Ovary (tissue), 7 donors: ENCODE measurements at regions not wholly inside any gene's neighbourhood (a gene's known extent, or its start where the extent isn't known, plus 50 kb on each side); places are given as distances from the start of the nearest gene placed in this dataset.

Experiments used
- DNase-seq, 5 donors: peaks; one replicate each; pipeline ENCODE4 v3.0.0-alpha.2; 2019 to 2020
- H3K27ac ChIP-seq, 2 donors: fragments of 200-600 bp; one replicate each; pipeline versions ENCODE4 v1.5.1 to v1.8.0; 2019 to 2022
- H3K27me3 ChIP-seq: fragments of 200-600 bp; one replicate; pipeline ENCODE4 v1.8.0; 2022
- H3K36me3 ChIP-seq: fragments of 200-600 bp; sonication (generic); one replicate; pipeline ENCODE4 v1.5.1; 2019
- H3K4me1 ChIP-seq: one replicate; pipeline ENCODE4 v1.8.1; 2013; ENCODE audit warnings: mild to moderate bottlenecking, moderate library complexity; ENCODE audit not compliant: insufficient read depth
- H3K4me3 ChIP-seq: fragments of 200-600 bp; sonication (generic); one replicate; pipeline ENCODE4 v1.5.1; 2017
- H3K9me3 ChIP-seq, 2 donors: fragments of 200-600 bp in 1 of 2; sonication (generic) in 1 of 2; one replicate each; pipeline versions ENCODE4 v1.5.1 to v1.8.1; 2013 to 2019; ENCODE audit warnings: mild to moderate bottlenecking in 1 of 2, moderate library complexity in 1 of 2
- EP300 ChIP-seq: sonication (generic); formaldehyde crosslinking; IDR thresholded peaks from one replicate; pipeline ENCODE4 v1.6.1; 2017; ENCODE audit warnings: antibody characterized with exemption
- POLR2A ChIP-seq: fragments of 450-650 bp; IDR thresholded peaks from one replicate; pipeline ENCODE4 v1.6.1; 2017; ENCODE audit warnings: antibody characterized with exemption, mild to moderate bottlenecking, moderate library complexity
- WGBS, 3 donors: extraction: QIAGEN DNeasy Blood & Tissue Kit in 1 of 3; methylation state at CpG; one replicate each; pipeline versions ENCODE4 v1.1.5 to v1.1.7; 2013 to 2017; 5-methylcytosine and 5-hydroxymethylcytosine counted together
- intact Hi-C, 4 donors: fragments of 100-400 bp; cut with DNase I; formaldehyde crosslinking; loops; one replicate each; pipeline versions ENCODE4 v1.11.0 to v1.15.1; 2022 to 2023
- TF ChIP-seq, protein P1 (sequence below), 3 donors: fragments of 450-650 bp in 2 of 3; fragments of 200-600 bp in 1 of 3; IDR thresholded peaks; one replicate each; pipeline versions ENCODE4 v1.5.1 to v1.8.0; 2016 to 2022; ENCODE audit warnings: antibody characterized with exemption in 3 of 3, mild to moderate bottlenecking in 1 of 3
- donor health status: DM: no; HTN: no; CAD: no; lungs with moderate emphysema.
- donor health status: DM: no; HTN: no; CAD: no.
- donor health status: Bipolar disorder and iron deficiency.
- donor health status: DM: no; HTN: no; CAD: no.
- donor health status: DM: yes; HTN: yes; CAD: no.

GRCh38 chr6:19377722-19378121, 459.4 kb upstream of the ID4 start:
- no peak for TF ChIP-seq POLR2A

DNA sequence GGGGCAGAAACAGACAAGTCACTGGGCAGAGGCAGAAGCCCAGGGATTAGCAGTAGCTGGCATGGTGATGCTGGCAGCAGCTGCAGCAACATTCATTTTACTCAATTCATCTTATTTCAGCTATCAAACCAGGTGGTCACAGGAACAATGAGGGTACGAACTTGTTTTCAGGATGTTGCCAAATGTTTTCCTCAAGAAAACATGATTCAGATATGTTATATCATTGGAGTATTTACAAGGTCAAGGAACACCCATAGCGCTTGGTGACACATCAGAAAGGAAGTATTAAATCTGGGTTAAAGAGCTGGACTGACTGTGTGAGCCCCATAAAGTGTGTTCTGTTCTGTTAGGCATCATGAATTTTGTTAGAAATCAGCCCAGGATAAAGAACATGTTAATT, 456.9 kb upstream of the ID4 start:
- H3K4me3 ChIP-seq = no peak overlapping the region
- no peaks in the 10 kb centered on the region for H3K27me3 ChIP-seq
- no peak for DNase-seq
- H3K27ac ChIP-seq = no peak overlapping the region
- no peaks in the 10 kb centered on the region for H3K9me3 ChIP-seq
- TF ChIP-seq POLR2A = no peak
- TF ChIP-seq EP300 = no peak
- TF ChIP-seq, protein P1, sequence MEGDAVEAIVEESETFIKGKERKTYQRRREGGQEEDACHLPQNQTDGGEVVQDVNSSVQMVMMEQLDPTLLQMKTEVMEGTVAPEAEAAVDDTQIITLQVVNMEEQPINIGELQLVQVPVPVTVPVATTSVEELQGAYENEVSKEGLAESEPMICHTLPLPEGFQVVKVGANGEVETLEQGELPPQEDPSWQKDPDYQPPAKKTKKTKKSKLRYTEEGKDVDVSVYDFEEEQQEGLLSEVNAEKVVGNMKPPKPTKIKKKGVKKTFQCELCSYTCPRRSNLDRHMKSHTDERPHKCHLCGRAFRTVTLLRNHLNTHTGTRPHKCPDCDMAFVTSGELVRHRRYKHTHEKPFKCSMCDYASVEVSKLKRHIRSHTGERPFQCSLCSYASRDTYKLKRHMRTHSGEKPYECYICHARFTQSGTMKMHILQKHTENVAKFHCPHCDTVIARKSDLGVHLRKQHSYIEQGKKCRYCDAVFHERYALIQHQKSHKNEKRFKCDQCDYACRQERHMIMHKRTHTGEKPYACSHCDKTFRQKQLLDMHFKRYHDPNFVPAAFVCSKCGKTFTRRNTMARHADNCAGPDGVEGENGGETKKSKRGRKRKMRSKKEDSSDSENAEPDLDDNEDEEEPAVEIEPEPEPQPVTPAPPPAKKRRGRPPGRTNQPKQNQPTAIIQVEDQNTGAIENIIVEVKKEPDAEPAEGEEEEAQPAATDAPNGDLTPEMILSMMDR (IDR thresholded peaks at IDR 0.05) = no peak
- intact Hi-C loops = no loop called here
- 27 to 49% (median 40%) methylated on average over 2 of the region's 2 CpGs for WGBS, 3 donors
- H3K4me1 ChIP-seq = no peaks in the 10 kb centered on the region
- no peaks in the 10 kb centered on the region for H3K36me3 ChIP-seq

More at GRCh38 chr6:19377722-19378121, 459.4 kb upstream of the ID4 start:
- H3K27me3 ChIP-seq = no peaks in the 10 kb centered on the region
- no peak overlapping the region for H3K4me3 ChIP-seq
- WGBS, 3 donors = 65 to 75% (median 73%) methylated on average over 3 of the region's 3 CpGs
- DNase-seq = no peak
- intact Hi-C loops = no loop called here
- no peaks in the 10 kb centered on the region for H3K9me3 ChIP-seq
- H3K27ac ChIP-seq = no peak overlapping the region
- H3K36me3 ChIP-seq = no peaks in the 10 kb centered on the region
- no peaks in the 10 kb centered on the region for H3K4me1 ChIP-seq

GRCh38 chr6:19382676-19383075, 454.5 kb upstream of the ID4 start:
- 55 to 62% (median 57%) methylated on average over 3 of the region's 3 CpGs for WGBS, 3 donors
- TF ChIP-seq, protein P1 (IDR thresholded peaks at IDR 0.05) = no peak
- no peak for TF ChIP-seq POLR2A
- TF ChIP-seq EP300 = no peak

DNA sequence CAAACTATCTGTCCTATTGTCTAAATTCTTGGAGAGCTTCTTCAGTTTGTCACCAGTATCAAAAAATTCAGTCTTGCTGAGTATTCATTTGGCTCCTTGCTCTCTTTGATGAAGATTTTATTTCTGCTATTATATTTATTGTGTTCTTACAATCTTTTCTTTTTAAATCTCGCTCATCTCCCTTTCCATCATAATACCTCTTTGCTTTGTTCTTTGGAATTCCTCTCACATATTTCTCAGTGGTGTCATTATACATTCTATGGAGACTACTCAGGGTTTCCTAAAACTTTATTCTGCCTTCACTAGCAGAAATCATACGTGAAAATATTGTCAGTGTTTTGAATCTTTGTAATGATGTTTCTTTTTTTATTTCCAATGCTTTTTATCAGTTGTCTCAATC, 445.2 kb upstream of the ID4 start:
- Histone ChIP-seq H3K27me3 (no peaks in the 10 kb centered on the region), H3K9me3 (no peaks in the 10 kb centered on the region), H3K4me1 (no peaks in the 10 kb centered on the region), H3K36me3 (no peaks in the 10 kb centered on the region), H3K27ac (no peak overlapping the region), H3K4me3 (no peak overlapping the region)
- no peak for DNase-seq
- TF ChIP-seq POLR2A = no peak
- TF ChIP-seq EP300 = no peak
- TF ChIP-seq, protein P1 (IDR thresholded peaks at IDR 0.05) = no peak
- 90 to 93% (median 91%) methylated on average over 2 of the region's 2 CpGs for WGBS, 3 donors
- intact Hi-C loops = no loop called here

More at GRCh38 chr6:19382676-19383075, 454.5 kb upstream of the ID4 start:
- Histone ChIP-seq H3K27ac (no peak overlapping the region), H3K36me3 (no peaks in the 10 kb centered on the region), H3K27me3 (no peaks in the 10 kb centered on the region), H3K9me3 (no peaks in the 10 kb centered on the region), H3K4me1 (no peaks in the 10 kb centered on the region), H3K4me3 (no peak overlapping the region)
- no peak for DNase-seq
- intact Hi-C loops = no loop called here

GRCh38 chr6:19394051-19394450, 443.1 kb upstream of the ID4 start:
- Histone ChIP-seq H3K9me3 (no peaks in the 10 kb centered on the region), H3K4me1 (no peaks in the 10 kb centered on the region), H3K36me3 (no peaks in the 10 kb centered on the region), H3K4me3 (no peak overlapping the region), H3K27me3 (no peaks in the 10 kb centered on the region), H3K27ac (no peak overlapping the region)
- DNase-seq = no peak
- TF ChIP-seq POLR2A = no peak
- intact Hi-C loops = no loop called here
- 84 to 89% (median 86%) methylated on average over 3 of the region's 3 CpGs for WGBS, 3 donors

DNA sequence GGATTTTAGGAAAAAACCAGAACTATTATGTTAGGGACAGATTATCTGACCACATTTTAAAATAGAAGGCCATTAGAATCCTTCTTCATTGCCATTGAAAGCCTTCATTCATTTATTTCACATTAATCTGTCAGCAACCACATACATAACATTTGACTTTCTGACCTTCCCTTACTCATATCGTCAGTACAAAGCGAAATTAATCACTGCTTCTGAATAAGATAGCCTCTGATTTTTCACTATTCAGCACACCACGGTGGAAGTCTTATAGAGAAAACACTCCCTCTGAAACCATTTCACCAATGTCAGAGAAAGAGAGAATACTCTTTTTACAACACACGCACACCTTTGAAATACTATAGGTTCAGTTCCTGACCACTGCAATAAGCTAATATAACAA, 442.5 kb upstream of the ID4 start:
- intact Hi-C loops = no loop called here
- Histone ChIP-seq H3K9me3 (no peaks in the 10 kb centered on the region), H3K27me3 (no peaks in the 10 kb centered on the region), H3K36me3 (no peaks in the 10 kb centered on the region), H3K4me3 (no peak overlapping the region), H3K4me1 (no peaks in the 10 kb centered on the region), H3K27ac (no peak overlapping the region)
- no peak for DNase-seq
- WGBS, 3 donors = 56 to 63% (median 62%) methylated on average over 4 of the region's 4 CpGs
- TF ChIP-seq, protein P1 (IDR thresholded peaks at IDR 0.05) = no peak
- TF ChIP-seq POLR2A (no peak), EP300 (no peak)
